ENCODE measurements at regions not wholly inside any gene's neighbourhood (a gene's known extent, or its start where the extent isn't known, plus 50 kb on each side); places are given as distances from the start of the nearest gene placed in this dataset.

DNA sequence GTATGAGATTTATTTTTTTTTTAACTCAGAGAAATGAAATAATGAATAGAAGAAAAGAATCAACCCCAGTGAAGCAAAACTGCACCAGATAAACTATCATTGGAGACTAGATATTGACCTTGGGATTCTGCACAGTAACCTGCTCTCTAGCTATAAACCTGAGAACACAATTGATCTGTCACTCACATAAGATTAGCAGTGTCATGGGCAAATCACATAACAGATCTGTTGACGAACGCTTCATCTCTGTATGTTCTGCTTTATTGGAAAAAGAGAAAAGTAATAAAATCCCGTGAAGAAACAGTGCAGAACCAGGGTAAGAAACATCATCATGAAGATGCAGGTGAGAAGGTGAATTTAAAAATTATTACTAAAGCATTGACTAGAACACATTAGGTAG, 52.8 kb upstream of the RGS17 start:
- no TSS peak for BruUV-seq (replicated peaks)
- CTCF ChIA-PET (ENCODE audit: low intra/inter-chr PET ratio, low total read pairs): no interaction called here
- in situ Hi-C loops (cut with HindIII; ENCODE audit: extremely low pct_ligation_motif_present, low pct_unique_long_range_greater_than_20kb) (no loop called here), intact Hi-C loops (cut with micrococcal nuclease; ENCODE audit: unreplicated experiment) (no loop called here)
- whole genome bisulfite sequencing (ENCODE audit: low lambda C conversion rate): 5% methylated on average over 3 of the region's 3 CpGs
- Histone ChIP-seq H3K27ac (ENCODE audit: extremely low read length, insufficient read depth, low read length) (no peak overlapping the region), H3K79me2 (ENCODE audit: insufficient read depth, low read length) (no peaks in the 10 kb centered on the region), H4K20me1 (ENCODE audit: insufficient read depth, low read length) (no peaks in the 10 kb centered on the region), H3K4me1 (ENCODE audit: insufficient read depth, low read length) (no peaks in the 10 kb centered on the region), H3K27me3 (ENCODE audit: control insufficient read depth in 1 of 2, insufficient read depth in 2 of 2, low read length in 2 of 2) (no peaks in the 10 kb centered on the region), H2AFZ (ENCODE audit: low read length) (no peak overlapping the region), H3K4me2 (ENCODE audit: low read depth, low read length) (no peak overlapping the region), H3K9ac (ENCODE audit: insufficient read depth, low read depth, low read length) (no peak overlapping the region), H3K36me3 (replicated peaks in 1 of 2; ENCODE audit: control insufficient read depth in 1 of 2, insufficient read depth in 2 of 2, low read length in 2 of 2) (no peaks in the 10 kb centered on the region), H3K4me3 (replicated peaks in 1 of 3; ENCODE audit: insufficient read depth in 1 of 3, low read depth in 2 of 3, low read length in 3 of 3) (no peak overlapping the region), H3K9me3 (ENCODE audit: low read length) (no peaks in the 10 kb centered on the region)
- ATAC-seq (no peak), DNase-seq (ENCODE audit: low spot score) (no peak), FAIRE-seq (no peak)
- TF ChIP-seq, protein P1, sequence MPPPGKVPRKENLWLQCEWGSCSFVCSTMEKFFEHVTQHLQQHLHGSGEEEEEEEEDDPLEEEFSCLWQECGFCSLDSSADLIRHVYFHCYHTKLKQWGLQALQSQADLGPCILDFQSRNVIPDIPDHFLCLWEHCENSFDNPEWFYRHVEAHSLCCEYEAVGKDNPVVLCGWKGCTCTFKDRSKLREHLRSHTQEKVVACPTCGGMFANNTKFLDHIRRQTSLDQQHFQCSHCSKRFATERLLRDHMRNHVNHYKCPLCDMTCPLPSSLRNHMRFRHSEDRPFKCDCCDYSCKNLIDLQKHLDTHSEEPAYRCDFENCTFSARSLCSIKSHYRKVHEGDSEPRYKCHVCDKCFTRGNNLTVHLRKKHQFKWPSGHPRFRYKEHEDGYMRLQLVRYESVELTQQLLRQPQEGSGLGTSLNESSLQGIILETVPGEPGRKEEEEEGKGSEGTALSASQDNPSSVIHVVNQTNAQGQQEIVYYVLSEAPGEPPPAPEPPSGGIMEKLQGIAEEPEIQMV (CRISPR knock-in tag; IDR thresholded peaks at IDR 0.05; ENCODE audit: low read depth): no peak
- TF ChIP-seq LBX2 (CRISPR knock-in tag; IDR thresholded peaks at IDR 0.05; ENCODE audit: borderline replicate concordance) (no peak), AHR (CRISPR knock-in tag; IDR thresholded peaks at IDR 0.05) (no peak), ARNT (IDR thresholded peaks at IDR 0.05) (no peak), ZNF441 (CRISPR knock-in tag; IDR thresholded peaks at IDR 0.05; ENCODE audit: borderline replicate concordance) (no peak), TEF (CRISPR knock-in tag; IDR thresholded peaks at IDR 0.05) (no peak), ZNF337 (CRISPR knock-in tag; IDR thresholded peaks at IDR 0.05; ENCODE audit: borderline replicate concordance, low read depth) (no peak), ZNF101 (CRISPR knock-in tag; IDR thresholded peaks at IDR 0.05; ENCODE audit: borderline replicate concordance, low read depth) (no peak), SMYD3 (CRISPR knock-in tag; IDR thresholded peaks at IDR 0.05) (no peak), HOXA7 (CRISPR knock-in tag; IDR thresholded peaks at IDR 0.05) (no peak), ZMAT3 (CRISPR knock-in tag; conservative IDR thresholded peaks at IDR 0.05) (no peak), GTF2F1 (IDR thresholded peaks at IDR 0.05; ENCODE audit: low read length) (no peak), ZFP41 (CRISPR knock-in tag; IDR thresholded peaks at IDR 0.05; ENCODE audit: borderline replicate concordance) (no peak), TOPORS (CRISPR knock-in tag; IDR thresholded peaks at IDR 0.05) (no peak), KDM5B (CRISPR knock-in tag; IDR thresholded peaks at IDR 0.05; ENCODE audit: borderline replicate concordance) (no peak), ZNF274 (CRISPR knock-in tag; IDR thresholded peaks at IDR 0.05) (no peak)
- TF ChIP-seq, protein P2, sequence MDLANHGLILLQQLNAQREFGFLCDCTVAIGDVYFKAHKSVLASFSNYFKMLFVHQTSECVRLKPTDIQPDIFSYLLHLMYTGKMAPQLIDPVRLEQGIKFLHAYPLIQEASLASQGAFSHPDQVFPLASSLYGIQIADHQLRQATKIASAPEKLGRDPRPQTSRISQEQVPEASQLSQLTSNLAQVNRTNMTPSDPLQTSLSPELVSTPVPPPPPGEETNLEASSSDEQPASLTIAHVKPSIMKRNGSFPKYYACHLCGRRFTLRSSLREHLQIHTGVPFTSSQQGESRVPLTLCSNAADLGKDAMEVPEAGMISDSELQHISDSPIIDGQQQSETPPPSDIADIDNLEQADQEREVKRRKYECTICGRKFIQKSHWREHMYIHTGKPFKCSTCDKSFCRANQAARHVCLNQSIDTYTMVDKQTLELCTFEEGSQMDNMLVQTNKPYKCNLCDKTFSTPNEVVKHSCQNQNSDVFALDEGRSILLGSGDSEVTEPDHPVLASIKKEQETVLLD (CRISPR knock-in tag; IDR thresholded peaks at IDR 0.05; ENCODE audit: low read depth): no peak
- TF ChIP-seq, protein P3, sequence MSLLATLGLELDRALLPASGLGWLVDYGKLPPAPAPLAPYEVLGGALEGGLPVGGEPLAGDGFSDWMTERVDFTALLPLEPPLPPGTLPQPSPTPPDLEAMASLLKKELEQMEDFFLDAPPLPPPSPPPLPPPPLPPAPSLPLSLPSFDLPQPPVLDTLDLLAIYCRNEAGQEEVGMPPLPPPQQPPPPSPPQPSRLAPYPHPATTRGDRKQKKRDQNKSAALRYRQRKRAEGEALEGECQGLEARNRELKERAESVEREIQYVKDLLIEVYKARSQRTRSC (CRISPR knock-in tag; IDR thresholded peaks at IDR 0.05; ENCODE audit: low read depth): no peak
- TF ChIP-seq, protein P4, sequence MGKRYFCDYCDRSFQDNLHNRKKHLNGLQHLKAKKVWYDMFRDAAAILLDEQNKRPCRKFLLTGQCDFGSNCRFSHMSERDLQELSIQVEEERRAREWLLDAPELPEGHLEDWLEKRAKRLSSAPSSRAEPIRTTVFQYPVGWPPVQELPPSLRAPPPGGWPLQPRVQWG (CRISPR knock-in tag; IDR thresholded peaks at IDR 0.05; ENCODE audit: borderline replicate concordance, low read depth): no peak
- POLR2A ChIA-PET: no interaction called here
